Raji (cell line): ENCODE measurements at regions not wholly inside any gene's neighbourhood (a gene's known extent, or its start where the extent isn't known, plus 50 kb on each side); places are given as distances from the start of the nearest gene placed in this dataset.

Experiments
- POLR2A ChIP-seq: IDR thresholded peaks from 2 replicates; pipeline ENCODE4 v1.6.1; 2011; ENCODE audit warnings: low read depth, low read length, control low read depth; ENCODE audit not compliant: insufficient read depth

DNA sequence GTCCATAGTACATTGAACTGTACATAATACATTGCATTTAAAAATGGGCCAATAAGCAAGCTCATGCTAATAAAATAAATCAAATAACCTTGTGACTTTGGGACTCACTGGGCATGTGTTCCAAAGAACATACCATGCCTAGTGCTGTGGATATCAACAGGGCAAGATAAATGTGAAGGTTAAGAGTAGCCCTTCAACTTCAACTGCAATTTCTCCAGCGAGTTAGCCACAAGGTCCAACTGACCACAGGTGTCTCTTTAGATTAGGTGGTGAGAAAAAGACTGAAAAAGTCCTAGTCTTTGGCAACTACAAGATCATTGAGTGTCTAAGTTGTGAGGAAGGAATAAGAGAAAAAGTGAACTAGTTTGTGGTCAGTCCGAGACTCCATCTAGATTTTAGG lies 78.3 kb upstream of the ATP11B start:
- TF ChIP-seq POLR2A: no peak

- no peak for TF ChIP-seq POLR2A
Measured at GRCh38 chr3:182716114-182716688, 77.1 kb upstream of the ATP11B start.

DNA sequence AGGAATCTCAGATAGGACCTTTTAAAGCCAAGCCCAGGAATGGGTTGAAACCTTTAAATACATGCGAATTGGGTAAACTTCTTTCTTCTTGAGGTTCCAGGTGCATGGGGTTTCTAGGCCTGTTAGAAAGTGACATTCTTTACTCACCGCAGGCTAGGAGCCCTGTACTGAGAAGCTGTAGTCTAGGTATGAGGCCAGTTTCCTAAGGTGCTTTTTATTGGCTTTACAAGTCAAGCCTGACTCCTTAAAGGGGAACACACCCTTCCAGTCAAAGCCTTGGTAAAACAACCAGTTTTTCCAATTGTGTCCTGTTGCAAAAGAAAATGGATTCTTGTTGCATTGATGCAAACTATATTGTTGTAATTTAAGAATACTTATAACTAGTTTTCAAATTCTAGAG lies 76.1 kb upstream of the ATP11B start:
- TF ChIP-seq POLR2A: no peak

DNA sequence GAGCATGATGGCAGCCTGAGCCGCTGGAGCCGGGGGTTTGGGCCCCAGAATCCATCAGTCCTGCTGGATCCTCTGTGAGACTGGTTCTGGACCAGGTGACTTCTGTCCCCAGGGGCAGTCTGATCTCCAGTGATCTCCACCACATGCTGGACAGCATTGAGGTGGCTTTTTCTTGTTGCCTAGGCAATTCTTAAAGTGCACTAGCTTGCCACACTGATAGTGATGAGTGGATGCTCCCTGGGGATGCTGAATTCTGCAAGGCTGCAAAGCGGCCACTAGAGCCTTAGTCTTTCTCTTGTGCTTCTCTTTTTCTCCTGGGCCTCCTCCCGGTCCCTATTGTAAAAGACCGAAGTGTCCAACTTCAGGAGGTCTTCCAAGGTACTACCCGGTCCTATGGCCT lies 70.4 kb upstream of the ATP11B start:
- TF ChIP-seq POLR2A: no peak

DNA sequence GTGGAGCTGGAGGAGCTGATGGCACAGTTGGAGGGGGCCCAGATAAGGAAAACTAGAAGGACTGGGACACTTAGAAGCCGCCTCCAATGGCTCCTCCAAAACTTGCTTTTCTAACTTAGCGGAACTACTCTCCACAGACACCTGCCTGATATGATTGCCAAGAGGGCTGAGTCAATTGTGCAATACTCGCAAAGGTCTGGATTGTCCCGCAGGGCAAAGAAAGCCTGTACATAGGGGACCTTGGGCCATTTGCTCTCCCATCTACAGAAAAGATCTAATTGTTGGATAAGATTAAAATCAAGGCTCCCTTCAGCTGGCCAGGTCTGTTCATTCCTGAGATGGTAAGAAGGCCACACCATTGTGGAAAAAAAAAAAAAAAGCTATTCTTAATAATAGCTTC lies 69.7 kb upstream of the ATP11B start:
- no peak for TF ChIP-seq POLR2A

- TF ChIP-seq POLR2A: no peak
Measured at GRCh38 chr3:182725372-182726251, 67.7 kb upstream of the ATP11B start.

DNA sequence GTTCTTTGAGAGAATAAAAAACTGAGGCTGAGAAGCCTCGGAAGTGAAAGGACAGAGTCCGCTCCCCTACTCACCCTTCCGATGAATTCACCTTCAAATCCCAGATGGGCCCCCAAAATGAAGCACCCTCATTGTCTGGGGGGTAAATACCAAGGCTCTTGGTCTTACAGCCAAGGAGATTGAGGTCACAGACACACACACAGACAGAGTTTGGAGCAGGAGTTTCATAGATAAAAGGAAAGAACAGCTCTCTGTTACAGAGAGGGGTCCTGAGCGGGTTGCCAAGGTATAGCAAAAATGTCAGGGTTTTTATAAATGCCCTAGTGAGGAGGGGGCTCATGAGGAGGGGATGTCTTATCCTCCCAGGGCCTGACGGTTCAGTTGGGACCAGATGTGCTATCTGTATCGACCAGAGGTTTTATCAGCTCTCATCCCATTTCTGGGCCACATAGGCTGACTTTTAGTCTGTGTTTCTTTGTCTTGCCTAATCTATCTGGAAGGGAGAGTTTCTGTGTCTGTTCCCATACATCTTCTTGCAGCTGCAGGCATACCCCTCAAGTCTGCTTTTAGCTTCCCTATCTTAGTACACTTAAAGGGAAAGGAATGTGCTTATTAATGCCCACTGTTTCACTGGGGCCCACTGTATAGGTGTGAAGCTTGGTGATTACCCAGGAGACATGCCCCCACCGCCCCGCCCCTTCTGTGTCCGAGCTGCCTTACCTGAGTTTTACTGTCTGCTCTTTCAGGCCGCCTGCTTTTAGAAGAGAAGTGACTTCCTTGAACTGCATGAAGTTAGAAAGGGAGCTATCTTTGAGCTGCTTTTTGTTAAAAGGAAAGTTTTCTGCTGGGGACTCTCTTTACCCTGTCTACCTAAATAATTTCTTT lies 66.8 kb upstream of the ATP11B start:
- no peak for TF ChIP-seq POLR2A

DNA sequence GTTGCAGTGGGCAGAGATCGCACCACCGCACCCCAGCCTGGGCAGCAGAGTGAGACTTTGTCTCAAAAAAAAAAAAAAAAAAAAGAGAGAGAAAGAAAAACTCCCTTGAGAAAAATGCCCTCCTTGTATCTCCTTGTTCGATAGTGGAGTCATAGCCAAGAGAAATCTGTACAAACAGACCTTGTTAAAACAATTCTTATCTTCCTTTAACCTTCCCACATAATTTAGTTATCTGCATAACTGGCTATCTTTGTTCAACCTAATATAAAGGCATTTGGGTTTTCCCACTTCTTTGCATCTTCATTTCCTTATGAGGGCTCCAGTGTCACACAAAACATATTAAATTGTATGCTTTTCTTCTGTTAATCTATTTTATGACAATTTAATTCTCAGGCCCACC lies 65.1 kb upstream of the ATP11B start:
- no peak for TF ChIP-seq POLR2A

DNA sequence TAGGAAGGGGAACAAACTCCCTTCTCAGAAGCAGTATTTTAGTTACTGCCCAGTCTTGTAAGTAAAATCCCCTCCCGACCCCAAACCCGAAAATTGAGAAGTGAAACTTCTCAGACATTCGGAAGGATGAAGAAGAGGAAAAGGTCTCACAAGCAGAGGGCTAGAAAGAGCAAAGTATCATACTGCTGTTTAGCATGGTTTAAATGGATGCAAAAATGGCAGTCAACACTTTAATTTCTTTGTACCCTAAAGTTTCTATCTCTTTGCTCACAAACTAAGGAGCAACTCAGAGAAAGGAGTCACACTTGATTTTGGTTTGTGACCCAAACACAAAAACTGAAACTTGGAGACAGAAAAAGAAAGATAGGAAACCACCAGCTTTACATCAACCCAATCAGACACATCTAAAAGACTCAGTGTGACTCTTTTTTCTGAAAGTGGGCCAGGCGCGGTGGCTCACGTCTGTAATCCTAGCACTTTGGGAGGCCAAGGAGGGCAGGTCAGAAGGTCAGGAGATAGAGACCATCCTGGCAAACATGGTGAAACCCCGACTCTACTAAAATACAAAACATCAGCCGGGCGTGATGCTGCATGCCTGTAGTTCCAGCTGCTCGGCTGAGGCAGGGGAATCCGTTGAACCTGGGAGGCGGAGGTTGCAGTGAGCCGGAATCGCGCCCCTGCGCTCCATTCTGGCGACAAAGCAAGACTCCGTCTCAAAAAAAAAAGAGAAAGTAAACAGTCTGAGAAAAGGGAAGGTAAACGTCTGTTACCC lies 63.2 kb upstream of the ATP11B start:
- no peak for TF ChIP-seq POLR2A

GRCh38 chr3:182730675-182731042 lies 62.6 kb upstream of the ATP11B start:
- TF ChIP-seq POLR2A: no peak

DNA sequence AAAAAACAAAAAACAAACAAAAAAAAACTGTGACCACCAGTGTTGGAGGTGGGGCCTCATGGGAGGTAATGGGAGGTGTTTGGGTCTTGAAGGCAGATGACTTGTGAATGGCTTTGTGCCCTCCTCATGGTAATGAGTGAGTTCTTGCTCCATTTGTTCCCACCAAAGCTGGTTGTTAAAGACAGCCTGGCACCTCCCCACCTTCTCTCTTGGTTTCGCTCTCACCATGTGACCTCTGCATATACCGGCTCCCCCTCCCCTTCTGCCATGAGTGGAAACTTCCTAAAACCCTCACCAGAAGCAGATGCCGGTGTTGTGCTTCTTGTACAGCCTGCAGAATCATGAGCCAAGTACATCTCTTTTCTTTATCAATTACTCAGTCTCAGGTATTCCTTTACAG lies 61.5 kb upstream of the ATP11B start:
- TF ChIP-seq POLR2A: no peak

- TF ChIP-seq POLR2A: no peak
Measured at GRCh38 chr3:182732232-182733015, 60.9 kb upstream of the ATP11B start.

- no peak for TF ChIP-seq POLR2A
Measured at GRCh38 chr3:182735672-182736071, 57.6 kb upstream of the ATP11B start.

GRCh38 chr3:182737825-182738224 lies 55.5 kb upstream of the ATP11B start:
- no peak for TF ChIP-seq POLR2A

GRCh38 chr3:182738583-182739411 lies 54.5 kb upstream of the ATP11B start:
- TF ChIP-seq POLR2A: no peak
